ENCODE measurements at regions not wholly inside any gene's neighbourhood (a gene's known extent, or its start where the extent isn't known, plus 50 kb on each side); places are given as distances from the start of the nearest gene placed in this dataset.

DNA sequence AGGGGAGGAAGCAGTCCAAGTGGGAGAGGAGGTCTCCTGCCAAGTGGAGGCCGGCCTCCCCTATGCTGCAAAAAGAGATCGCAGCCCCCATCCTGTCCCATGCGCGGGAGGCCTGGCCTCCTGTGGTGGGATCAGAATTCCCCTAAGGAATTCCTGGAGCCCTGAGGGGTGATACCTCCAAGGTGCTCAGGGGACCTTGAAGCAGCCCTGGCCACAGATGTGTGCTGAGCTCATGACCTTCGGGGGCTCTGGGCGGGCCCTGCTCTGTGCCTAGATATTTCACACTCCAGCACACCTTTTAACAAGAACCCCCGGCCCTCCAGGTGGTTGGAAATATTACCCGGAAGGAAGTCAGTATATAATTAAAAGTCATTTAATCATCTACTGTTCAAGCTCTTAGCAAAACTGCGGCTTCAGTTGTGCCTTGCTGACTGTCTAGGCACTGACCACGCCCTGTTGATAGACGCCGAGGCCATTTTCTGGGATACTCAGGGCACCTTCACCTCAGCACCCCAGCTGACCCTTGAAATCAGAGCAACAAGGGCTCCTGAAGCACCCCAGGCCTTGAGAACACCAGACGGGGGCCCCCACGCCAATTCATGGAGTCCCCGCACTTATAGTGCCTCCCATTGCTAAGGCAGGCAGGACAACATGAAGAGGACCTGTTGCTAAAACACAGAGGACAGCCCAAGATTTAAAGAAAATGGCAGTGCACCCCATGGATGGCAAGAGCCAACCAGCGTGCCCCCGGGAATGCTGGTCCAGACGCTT lies 119.1 kb downstream of the NDUFA10 start:
- no peak for DNase-seq

DNA sequence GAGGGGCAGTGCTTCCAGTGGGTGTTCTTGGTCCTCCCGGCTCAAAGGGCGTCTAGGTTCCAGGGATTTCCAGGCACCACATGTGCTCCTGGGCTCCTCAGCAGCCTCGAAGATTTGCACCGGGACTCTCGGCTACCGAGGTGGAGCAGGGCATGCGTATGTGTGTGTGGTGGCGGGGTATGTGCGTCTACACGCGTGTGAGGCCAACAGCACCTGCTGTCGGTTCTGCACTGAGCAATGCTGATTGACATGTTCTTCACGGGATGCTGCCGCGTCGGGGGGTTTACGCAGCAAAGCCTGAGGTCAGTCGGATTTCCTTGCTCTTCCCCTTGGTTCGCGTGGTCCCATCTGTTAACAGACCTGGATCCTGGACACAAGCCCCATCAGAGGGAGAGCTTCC lies 119.8 kb downstream of the NDUFA10 start:
- DNase-seq: no peak

DNA sequence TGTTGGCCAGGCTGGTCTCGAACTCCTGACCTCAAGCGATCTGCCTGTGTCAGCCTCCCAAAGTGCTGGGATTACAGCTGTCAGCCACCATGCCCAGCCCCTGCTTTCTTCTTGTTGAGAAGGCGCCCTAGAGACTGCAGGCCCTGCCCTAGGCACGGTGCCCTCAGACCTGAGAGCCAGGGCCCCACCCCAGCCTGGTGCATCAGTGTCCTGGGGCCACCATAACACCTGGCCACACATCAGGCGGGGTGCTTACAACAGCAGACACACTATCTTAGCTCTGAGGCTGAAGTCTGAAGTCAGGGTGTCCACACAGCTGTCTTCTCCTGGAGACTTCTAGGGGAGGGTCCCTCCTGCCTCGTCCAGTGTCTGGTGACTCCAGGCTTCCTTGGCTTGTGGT lies 120.6 kb downstream of the NDUFA10 start:
- no peak for DNase-seq

DNA sequence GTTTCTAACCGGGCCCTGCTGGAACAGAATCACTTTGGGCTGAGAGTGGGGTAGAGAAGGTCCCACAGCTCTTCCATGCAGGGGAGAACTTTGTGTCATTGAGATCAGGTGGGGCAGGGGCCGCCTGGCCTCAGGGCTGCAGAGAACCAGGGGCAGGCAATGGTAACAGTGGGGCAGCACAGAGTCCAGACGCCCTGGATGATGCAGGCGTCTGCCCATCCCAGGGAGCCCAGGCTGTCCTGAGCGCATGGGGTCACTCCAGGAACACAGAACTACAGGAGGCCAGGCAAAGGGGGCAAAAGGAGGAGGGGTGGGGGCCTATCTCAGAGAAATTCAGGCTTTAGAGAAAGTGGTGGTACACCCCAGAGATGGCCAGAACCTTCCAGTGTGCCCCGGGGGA lies 121.3 kb downstream of the NDUFA10 start:
- no peak for DNase-seq

DNA sequence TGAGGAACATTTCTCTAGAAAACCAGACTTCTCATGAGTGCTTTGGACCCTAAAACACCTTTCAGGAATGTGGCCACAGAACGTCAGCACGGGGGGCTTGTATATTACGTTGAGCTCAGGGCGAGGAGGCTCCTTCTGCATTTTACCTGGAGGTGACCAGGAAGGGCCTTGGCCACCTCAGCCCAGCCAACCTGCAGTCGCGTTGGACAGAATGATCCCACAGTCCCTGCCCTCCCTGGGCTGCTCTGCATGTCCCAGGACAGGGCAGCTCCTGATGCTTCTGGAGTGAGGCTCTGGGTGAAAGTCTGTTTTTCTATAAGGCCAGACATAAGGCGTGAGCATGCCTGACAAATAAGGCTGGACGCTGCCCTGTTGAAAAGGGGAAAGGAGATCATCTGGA lies 121.9 kb downstream of the NDUFA10 start:
- DNase-seq: no peak

DNA sequence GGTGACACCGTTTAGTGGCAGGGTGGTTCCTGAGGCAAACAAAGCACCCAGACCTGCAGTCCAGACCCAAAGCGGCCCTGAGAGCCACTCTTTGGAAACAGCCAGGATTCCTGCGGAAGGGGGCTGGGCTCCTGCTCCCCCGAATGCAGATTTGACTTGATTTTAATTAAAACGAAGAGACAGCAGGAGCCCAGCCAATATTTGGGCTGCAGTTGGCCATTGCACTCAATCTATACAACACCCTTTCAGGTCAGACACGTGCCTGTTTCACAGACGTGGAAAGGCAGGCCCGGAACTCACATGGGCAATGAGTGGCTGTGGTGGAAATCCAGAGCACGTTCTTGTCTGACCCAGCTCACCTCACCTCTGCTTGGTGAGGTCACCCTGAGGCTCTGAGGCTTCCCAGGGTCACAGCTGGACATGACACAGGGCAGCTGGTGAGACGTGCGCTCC lies 122.4 kb downstream of the NDUFA10 start:
- DNase-seq: no peak

DNA sequence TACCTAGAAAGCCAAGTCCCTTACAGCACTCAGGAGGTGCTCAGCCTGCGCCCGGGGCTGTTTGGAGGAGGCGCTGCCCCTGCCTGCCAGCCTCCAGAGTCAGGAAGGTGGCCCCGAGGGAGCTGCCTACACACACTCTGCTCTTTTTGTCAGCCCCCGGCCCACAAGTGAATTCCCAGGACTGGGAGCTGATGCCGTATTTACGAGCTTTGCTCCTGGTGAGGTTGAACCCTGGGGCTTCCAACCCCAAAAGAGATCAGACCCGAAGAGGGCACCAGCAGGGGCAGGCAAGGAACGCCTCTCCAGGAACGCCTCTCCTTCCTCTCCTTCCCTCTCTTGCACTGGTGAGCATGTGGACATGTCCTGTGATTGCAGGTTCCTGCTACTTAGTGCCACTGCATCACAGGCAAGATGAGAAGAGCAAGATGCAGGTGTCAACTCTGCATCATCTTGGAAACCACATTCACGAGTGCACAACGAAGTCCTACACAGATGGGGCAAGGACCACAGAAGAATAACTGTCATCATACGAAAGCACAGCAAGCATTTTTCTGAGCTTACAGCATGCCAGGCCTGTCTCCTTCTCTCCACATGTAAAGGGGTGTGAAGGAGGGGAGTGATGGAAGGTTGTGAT lies 126.7 kb downstream of the NDUFA10 start:
- no peak for DNase-seq

DNA sequence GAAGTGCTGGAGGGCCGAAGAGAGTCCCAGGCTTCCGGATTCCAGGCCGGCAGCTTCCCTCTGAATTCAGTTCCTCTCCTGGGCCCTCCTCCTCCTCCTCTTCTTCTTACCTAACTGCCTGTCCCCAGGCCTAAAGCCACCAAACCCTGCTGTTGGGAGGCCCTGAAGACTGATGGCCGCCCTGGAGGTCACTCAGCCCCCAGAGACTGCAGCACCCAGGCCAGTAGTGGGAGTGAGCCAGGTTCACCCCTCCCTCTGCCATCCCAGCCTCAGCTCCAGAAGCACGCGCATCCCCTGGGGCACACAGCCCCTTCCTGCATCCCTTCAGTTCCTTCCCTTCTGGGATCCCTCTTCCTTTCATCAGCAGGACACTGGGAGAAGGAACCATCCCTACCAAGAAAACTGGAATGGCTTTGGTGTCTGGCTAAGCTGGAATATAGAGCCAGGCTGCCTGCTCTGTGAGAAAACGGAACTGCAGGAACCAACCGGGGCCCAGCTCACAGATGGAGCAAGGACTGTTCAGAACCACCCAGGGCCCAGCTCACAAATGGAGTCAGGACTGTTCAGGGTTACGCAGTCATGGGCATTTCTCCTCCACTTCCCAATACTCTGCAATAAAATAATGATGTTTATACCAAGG lies 127.4 kb downstream of the NDUFA10 start:
- no peak for DNase-seq

DNA sequence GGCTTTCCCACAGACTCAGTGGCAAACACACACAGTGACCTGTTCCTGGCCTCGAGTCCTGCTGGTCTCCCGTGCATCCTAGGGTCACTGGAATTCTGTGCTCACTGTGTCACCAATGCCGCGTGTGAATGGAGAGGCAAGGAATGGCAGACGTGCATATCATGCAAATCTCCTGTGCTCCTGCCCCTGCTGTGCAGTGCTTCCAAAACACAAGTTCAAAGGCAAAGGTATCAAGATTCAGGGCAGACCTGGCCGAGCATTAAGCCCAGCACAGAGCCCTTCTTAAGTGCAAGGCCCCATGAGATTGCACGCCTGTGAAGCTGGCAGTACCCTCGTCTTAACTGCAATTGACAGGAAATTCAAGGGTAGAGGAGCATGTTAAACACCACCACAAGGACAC lies 129.1 kb downstream of the NDUFA10 start:
- DNase-seq: no peak

DNA sequence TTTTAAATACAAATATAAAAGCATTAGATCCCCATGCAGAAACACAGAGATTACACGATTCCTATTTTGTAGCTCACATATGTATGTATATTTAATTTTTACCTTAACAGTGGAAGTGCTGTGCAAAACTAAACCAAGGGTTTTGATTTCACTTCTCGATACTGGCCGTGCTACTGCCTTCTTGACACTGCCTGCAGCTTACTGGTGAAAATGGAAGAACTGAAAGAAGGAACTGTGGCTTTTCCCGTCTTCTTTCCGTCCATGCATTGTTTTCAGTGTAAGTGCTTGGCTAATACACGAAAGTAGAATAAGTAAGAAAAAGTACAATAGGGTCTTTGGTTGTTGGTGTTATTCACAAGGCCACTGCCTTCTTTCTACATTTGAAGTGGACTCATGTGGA lies 129.5 kb downstream of the NDUFA10 start:
- no peak for DNase-seq

DNA sequence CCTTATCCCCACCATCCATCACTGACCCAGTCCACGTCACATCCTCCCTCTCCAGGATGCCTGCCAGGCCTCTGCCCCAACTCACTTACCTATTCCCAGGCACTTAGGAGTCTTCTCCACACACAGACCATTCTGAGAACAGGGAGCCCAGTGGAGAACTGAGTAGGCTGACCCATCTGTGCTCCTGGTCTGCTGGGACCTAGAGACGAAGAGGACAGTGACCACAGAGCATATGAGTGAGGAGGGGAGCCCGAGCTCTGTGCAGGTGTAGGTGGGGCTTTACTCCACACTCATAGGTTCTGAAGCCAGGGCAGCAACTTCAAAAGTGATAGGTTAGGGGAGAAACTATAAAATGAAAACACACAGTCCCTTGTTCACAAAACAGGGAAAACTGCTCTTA lies 130.0 kb downstream of the NDUFA10 start:
- no peak for DNase-seq

DNA sequence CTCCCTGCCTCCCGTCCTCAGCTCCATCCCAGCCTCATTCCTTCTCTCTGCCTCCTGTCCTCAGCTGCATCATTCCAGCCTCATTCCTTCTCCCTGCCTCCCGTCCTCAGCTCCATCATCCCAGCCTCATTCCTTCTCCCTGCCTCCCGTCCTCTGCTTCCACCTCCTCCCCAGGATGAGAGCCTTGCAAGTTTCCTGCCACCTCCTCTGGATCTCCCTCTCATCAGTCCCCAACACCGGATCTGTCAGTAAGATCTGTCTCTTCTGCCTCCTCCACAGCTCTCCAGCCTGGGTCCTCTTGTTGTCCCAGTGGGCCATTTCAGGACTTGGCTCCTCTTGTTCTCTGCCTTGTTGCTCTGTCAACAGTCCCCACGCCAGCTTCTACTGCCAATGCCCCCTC lies 130.9 kb downstream of the NDUFA10 start:
- DNase-seq: no peak

DNA sequence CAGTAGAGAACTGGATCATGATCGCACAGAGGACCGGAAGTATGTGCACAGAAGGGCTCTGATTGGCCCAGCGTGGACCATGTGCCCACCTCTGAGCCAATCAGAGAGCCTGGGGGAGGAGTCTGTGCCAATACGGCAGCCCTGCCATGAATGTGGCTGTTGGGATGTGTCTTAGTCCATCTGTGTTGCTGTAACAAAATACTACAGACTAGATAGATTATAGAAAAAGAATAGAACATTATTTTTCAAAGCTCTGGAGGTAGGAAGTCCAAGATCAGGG lies 132.0 kb downstream of the NDUFA10 start:
- DNase-seq: no peak

DNA sequence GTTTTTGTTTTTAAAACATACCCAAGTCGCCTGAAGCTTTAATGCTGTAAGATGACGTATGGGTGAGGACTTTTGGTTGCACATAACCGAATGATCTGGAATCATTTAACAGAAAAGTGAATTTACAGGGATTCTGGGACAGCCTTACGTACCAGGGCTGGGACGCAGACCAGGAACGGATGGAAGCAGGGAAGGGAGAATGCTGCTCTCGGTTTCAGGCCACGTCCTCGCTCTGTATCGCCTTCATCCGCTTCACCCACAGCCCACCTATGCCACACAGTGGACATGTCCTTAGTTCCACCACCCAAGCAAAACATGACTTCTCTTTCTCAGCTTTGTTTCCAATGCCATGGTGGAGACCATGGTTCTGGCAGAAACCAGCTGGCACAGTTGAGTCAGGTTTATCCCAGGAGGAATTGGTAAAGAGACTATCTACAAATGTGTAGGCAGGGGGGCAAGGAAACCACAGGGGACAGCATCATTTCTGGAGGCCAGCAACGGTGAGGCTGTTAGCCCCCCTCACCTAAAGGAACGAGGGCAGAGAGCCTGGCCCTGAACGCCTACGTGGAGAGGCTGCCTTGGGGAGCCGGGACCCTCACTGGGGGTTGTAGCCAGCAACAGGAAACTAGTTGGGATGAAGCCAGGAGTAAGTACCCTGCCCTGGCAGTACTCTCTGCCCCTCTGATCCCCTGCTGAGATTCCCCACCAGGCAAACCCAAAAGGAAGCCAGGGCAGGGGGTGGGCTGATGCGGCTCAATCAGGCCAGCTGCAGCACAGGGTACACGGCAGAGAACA lies 132.5 kb downstream of the NDUFA10 start:
- no peak for DNase-seq

DNA sequence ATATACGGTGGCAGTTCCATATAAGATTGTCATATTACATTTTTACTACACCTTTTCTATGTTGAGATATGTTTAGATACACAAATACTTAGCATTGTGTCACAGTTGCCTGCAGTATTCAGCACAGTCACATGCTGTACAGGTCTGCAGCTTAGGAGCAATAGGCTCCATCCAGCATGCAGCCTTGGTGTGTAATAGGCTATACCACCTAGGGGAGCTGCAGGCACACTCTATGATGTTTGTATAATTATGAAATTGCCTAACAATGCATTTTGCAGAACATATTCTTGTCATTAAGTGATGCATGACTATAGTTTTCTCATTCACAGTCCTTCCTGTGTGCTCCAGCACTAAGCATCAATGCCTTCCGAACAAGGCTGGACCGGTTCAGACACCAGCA lies 133.4 kb downstream of the NDUFA10 start:
- no peak for DNase-seq

DNA sequence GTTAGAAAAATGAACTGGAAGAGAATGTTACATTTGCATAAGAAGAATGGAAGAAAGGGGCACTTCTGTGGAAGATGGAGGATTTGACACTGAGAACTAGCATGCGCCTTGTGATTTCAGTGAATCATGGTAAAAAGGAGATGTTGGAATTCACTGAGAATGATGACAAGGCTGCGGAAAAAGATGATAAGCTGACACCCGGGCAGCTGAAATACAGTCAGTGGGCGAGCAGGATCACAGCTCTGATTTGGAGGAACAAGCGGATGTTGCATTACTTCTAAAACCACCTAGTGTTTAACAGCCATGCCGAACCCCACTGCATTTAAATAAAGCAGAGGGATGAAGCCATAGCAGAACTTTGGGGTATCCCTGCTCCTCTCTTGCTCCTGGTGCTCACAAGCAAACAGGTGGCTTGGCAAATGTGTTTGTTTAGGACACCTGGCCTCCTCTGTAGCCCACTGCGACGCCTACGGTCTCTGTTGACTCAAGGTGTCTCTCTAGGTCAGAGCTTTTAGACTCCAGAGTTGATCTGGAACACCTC lies 134.9 kb downstream of the NDUFA10 start:
- no peak for DNase-seq

DNA sequence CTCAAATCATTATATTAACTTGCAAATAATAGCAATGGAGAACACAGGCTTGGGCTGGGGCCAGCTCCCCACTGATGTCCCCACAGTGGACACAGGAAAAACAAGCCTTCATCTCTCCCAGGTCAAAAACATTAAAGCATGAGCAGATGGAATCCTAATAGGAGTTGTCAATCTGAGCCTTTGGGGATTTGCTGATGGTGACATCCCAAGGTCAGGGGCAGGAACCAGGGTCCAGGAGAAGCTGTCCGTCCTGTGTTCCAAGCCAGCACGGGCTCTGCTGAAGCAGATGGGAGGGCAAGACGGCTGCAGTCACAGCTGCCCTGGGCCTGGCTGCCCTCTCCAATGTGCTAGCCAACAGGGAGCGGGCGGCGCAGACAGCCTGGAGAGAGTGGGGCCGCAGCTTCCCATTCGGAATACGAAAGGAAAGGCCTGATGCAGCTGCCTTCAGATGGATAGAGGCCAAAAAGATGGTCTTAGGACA lies 135.5 kb downstream of the NDUFA10 start:
- no peak for DNase-seq

DNA sequence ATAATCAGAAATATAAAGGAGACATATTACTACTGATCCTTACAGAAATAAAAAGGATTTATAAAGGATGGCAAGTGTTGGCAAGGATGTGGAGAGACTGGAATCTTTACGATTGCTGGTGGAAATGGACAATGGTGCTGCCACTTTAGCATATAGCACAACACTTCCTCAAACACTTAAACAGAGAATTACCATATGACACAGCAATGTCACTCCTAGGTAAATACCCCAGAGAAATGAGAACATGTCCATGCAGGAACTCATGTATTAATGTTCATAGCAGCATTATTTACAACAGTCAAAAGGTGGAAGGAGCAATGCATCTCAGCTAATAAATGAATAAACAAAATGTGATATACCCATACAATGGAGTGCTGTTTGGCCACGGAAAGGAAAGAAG lies 137.5 kb downstream of the NDUFA10 start:
- no peak for DNase-seq

DNA sequence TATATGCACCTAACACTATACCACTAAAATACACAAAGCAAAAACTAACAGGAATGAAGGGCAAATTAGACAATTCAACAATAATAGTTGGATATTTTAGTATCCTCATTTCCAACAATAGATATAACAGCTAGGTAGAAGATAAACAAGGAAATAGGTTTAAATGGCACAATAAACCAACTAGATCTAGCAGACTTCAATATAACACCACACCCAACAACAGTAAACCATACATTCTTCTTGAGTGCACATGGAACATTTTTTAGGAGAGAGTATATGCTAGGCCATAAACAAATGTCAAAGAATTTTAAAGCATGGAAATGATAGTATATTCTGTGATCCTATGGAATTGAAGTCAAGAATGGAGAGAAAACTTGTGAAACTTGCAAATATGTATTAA lies 138.4 kb downstream of the NDUFA10 start:
- no peak for DNase-seq

DNA sequence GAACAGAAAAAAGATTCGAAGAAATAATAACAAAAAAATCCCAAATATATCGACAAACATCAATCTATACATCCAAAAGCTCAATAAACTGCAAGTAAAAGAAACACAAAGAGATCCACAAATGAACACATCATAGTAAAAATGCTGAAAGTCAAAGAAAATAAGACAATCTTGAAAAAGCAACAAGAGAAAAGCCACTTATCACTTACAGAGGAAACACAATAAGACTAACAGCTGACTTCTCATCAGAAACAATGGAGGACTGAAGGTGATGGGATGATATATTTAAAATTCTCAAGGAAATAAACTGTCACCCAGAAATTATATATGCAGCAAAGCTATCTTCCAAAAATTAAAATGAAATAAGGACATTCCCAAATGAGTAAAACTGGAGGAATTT lies 140.3 kb downstream of the NDUFA10 start:
- no peak for DNase-seq

DNA sequence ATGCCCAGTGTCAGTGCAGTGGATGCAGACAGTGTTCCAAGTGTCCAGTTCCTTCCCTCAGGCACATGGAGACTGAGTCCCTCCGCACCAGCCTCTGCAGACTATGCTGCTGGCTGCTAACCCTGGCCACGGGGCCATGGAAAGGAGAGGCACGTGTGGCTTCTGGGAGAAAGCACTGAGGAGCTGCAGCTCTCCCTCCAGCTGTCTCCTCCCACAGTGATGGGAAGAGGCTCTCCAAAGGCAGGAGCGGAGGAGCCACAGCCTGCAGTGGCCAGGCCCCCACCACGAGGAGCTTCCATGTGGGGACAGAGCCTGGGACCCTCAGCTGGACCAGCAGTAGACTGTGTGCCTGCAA lies 141.1 kb downstream of the NDUFA10 start:
- DNase-seq: no peak

DNA sequence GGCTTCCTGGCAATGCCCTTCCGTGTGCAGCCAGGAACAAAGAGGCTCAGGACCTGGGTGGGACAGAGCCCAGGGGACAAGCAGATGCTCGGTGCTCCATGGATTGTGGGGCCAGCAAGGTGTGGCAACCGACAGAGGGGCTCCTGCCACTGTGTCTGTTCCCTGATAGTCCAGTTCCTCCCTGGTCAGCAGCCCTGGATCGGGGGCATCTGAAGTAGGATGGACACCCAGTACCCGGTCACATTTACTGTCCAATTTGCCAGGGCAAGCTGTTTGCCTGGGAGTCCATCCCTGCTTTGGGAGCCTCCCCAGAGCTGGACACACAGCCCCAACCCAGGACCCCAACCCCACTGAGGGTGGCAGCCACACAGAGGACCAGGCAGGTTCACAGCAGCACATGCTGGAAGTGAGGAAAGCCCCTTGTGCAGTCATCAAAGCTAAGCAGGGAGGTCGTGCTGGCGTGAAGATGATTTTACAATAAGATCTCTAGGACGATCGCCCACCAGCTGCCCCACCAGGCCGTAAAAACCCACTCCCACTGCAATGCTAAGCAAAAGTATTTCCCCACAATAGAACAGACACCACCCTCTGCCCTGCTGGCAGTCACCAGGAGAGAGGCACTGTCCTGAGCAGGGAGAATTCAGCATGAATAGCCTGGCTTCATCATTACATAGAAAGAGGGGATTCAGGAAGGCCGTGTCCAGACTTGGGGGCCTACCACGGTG lies 141.7 kb downstream of the NDUFA10 start:
- no peak for DNase-seq

DNA sequence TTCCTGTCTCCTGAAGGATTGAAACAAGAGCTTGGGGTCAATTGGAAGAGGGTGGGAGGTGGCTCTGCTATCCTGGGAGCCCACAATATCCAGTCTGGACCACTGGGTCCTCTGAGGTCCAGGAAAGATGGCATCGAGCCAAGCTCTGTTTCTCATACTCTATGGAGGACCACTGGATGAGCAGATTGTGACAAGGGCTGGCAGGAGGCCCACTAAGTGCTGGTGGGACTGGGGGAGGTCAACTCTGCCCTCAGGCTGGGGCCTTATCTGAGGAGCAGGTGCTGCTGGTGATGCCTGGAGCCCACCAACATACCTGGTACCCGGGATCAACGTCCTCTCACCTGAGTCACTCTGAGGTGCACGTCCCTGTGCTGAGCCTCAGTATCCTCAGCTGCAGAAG lies 142.4 kb downstream of the NDUFA10 start:
- no peak for DNase-seq

Data from NK-92 treated with Interleukin-12 subunit alpha and Interleukin-12 subunit beta, amount 100 ng/mL, for 24 hours (cell line).